Fibroblast of the aortic adventitia (primary cell): ENCODE measurements at regions not wholly inside any gene's neighbourhood (a gene's known extent, or its start where the extent isn't known, plus 50 kb on each side); places are given as distances from the start of the nearest gene placed in this dataset.

ENCODE experiments used
- DNase-seq: peaks from one replicate; pipeline ENCODE4 v3.0.0-alpha.2; 2010; ENCODE audit warnings: low read depth
- H3K4me3 ChIP-seq: 2 replicates; pipeline ENCODE4 v1.5.1; 2011; ENCODE audit warnings: low read depth, mild to moderate bottlenecking, control low read depth, low read length, moderate library complexity
- CTCF ChIP-seq: IDR thresholded peaks from 2 replicates; pipeline ENCODE4 v1.5.1; 2011; ENCODE audit warnings: mild to moderate bottlenecking, low read length, control low read depth, inconsistent platforms; ENCODE audit not compliant: insufficient read depth

- DNase-seq, result peak; percentile 69
- H3K4me3 ChIP-seq, result no peak overlapping the region
- TF ChIP-seq CTCF, result no peak
Measured at GRCh38 chr15:62403164-62403809, 238.2 kb upstream of the C2CD4B start.

GRCh38 chr15:62404194-62404985 is 239.3 kb upstream of the C2CD4B start:
- no peak for TF ChIP-seq CTCF
- no peak for DNase-seq
- H3K4me3 ChIP-seq, result no peak overlapping the region

GRCh38 chr15:62406305-62406891 is 241.3 kb upstream of the C2CD4B start:
- H3K4me3 ChIP-seq, result no peak overlapping the region
- TF ChIP-seq CTCF, result no peak
- DNase-seq, result no peak

GRCh38 chr15:62407216-62407615 is 242.1 kb upstream of the C2CD4B start:
- DNase-seq, result no peak
- TF ChIP-seq CTCF, result no peak
- H3K4me3 ChIP-seq, result no peak overlapping the region

- H3K4me3 ChIP-seq, result no peak overlapping the region
Measured at GRCh38 chr15:62407962-62408361, 242.9 kb upstream of the C2CD4B start.

GRCh38 chr15:62409466-62409865 is 244.4 kb upstream of the C2CD4B start:
- TF ChIP-seq CTCF, result no peak
- no peak overlapping the region for H3K4me3 ChIP-seq
- no peak for DNase-seq

More at GRCh38 chr15:62407962-62408361, 242.9 kb upstream of the C2CD4B start:
- no peak for DNase-seq
- TF ChIP-seq CTCF, result no peak
